GM12865 (cell line): ENCODE measurements at regions not wholly inside any gene's neighbourhood (a gene's known extent, or its start where the extent isn't known, plus 50 kb on each side); places are given as distances from the start of the nearest gene placed in this dataset.

Experiments
- DNase-seq: peaks from one replicate; pipeline ENCODE4 v3.0.0; 2010; ENCODE audit warnings: low read depth
- H3K4me3 ChIP-seq: 2 replicates; pipeline ENCODE4 v1.5.1; 2011; ENCODE audit warnings: mild to moderate bottlenecking, low read depth, low read length, control low read depth
- TF ChIP-seq, protein P1 (sequence below): IDR thresholded peaks from 2 replicates; pipeline ENCODE4 v1.5.1; 2011; ENCODE audit warnings: low read length, control low read depth, low read depth, inconsistent platforms; ENCODE audit not compliant: insufficient read depth; ENCODE audit errors: missing control alignments

DNA sequence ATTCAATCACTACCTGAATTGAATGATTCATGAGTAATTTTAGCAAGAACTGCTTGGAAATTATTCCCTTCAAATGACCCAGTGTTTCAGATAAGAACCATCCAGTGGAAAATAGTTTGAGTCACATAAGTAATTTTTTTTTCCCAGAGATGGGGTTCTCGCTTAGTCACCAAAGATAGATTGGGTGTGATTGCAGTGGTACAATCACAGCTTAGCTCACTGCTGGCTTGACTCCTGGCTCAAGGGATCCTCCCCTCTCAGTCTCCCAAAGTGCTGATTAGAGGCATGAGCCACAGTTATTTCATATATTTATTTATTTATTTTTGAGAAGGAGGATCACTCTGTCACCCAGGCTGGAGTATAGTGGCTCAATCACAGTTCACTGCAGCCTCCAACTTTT lies 574.5 kb upstream of the ARRDC3 start:
- TF ChIP-seq, protein P1, sequence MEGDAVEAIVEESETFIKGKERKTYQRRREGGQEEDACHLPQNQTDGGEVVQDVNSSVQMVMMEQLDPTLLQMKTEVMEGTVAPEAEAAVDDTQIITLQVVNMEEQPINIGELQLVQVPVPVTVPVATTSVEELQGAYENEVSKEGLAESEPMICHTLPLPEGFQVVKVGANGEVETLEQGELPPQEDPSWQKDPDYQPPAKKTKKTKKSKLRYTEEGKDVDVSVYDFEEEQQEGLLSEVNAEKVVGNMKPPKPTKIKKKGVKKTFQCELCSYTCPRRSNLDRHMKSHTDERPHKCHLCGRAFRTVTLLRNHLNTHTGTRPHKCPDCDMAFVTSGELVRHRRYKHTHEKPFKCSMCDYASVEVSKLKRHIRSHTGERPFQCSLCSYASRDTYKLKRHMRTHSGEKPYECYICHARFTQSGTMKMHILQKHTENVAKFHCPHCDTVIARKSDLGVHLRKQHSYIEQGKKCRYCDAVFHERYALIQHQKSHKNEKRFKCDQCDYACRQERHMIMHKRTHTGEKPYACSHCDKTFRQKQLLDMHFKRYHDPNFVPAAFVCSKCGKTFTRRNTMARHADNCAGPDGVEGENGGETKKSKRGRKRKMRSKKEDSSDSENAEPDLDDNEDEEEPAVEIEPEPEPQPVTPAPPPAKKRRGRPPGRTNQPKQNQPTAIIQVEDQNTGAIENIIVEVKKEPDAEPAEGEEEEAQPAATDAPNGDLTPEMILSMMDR = no peak
- no peak overlapping the region for H3K4me3 ChIP-seq
- no peak for DNase-seq

DNA sequence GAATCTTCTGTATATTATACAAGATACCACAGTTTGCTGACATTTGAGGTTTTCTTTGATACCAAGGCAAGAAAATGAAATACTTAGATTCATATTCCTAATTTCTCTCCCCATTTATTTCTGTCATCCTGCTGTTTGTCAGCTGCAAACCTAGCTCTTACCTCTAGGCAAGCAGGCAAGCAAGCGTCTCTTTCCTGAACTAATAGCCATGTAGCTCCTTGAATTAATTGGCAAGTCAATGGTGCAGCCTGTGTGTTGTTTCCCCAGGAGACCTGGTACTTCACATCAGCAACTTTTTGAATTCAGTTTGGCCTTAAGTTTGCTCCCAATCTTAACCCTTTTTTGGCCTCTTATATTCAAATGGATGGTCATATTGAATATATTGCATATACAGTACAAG lies 573.6 kb upstream of the ARRDC3 start:
- no peak for DNase-seq
- H3K4me3 ChIP-seq = no peak overlapping the region
- TF ChIP-seq, protein P1 = no peak

DNA sequence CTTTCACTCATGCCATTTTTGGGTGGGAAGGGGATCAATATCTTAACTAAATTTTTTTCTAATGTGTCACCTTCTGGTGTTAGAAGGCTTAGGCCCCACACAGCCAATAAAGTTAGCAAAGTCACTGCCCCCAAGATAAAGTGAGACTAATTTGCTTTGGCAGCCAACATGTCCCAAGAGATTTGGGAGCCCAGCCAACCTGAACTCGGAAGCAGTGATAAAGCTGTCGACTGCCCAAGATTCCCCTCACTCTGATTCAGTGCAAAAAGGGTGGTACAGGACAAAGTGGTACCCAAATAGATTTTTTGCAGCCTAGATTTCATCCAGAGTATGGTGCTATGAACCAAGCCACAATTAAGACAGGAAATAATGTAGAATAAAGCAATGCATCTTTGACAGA lies 572.5 kb upstream of the ARRDC3 start:
- no peak overlapping the region for H3K4me3 ChIP-seq
- DNase-seq = no peak
- TF ChIP-seq, protein P1 = no peak

DNA sequence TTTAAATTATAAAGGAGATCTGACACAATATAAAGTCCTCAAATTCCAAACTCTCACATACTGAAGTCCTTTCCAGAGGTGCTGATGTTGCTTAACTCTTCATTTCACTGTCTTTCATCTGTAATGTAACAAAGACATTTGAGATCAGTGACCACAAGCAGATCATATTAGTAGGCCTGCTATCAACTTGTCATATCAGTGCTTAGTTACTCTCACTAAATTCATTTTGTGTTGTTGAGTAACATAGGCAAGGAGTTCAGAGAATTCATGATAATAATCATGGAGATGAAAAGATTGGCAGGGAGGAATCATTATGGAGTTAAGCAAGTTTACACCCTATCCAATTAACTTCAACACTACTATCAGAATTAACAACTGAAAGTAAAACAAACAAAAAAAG lies 571.0 kb upstream of the ARRDC3 start:
- TF ChIP-seq, protein P1 = no peak
- no peak for DNase-seq
- H3K4me3 ChIP-seq = no peak overlapping the region

DNA sequence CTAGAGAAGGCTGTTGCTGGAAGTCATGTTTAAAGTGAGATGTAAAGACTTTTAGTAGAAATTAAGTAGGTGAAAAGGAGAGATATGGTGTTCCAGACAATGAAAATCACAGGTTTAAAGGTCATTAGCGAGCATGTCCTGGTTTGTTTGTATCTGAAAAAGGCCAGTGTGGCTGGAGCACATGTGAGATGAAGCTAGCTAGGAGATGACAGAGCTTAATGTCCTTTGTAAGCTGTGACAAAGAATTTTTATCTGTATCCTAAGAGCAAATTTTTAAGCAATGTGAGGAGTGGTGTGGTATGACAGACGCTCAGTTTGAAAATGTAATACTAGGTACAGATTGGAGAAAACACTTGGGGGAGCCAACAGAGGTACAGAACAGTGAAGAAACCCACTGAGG lies 567.2 kb upstream of the ARRDC3 start:
- TF ChIP-seq, protein P1 = no peak
- no peak overlapping the region for H3K4me3 ChIP-seq
- no peak for DNase-seq

DNA sequence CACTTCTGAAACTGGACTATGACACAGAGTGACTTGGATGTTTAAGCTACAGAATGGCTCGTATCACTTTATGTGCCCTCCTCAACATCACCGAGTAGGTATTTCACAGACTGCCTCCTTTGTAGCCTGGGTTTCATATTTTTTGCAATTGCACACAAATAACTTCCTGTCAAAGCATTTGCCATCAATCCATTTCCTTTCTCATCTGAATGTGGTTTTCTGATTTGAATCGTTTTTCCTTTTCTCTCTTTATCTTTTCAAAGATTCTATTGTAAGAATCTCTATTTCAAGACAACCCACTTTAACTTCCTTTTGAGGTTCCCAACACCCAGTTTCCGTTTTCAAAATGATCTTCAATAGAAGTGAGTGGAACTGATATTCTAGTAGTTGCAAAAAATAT lies 563.8 kb upstream of the ARRDC3 start:
- DNase-seq = no peak
- no peak overlapping the region for H3K4me3 ChIP-seq
- TF ChIP-seq, protein P1 = no peak

DNA sequence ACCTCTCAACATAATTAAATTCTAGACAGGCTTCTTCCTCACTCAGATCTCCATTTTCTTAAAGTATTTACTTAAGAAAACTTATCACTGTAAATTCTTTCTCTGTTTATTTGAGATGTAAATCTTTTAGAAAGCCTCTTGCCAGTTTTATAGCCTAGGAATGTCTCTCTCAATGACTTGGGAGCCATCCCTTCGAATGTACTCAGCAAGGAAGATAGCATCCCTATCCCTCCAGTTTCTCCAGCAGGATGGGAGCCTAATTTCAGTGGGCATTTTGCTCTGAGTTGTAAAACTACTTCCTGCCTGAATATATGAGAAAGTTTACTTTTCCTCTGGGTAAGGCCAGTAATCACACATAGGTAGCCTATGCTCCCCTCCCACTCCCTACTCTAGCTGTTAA lies 558.5 kb upstream of the ARRDC3 start:
- no peak overlapping the region for H3K4me3 ChIP-seq
- no peak for DNase-seq
- TF ChIP-seq, protein P1 = no peak
